ENCODE measurements at regions not wholly inside any gene's neighbourhood (a gene's known extent, or its start where the extent isn't known, plus 50 kb on each side); places are given as distances from the start of the nearest gene placed in this dataset.

DNA sequence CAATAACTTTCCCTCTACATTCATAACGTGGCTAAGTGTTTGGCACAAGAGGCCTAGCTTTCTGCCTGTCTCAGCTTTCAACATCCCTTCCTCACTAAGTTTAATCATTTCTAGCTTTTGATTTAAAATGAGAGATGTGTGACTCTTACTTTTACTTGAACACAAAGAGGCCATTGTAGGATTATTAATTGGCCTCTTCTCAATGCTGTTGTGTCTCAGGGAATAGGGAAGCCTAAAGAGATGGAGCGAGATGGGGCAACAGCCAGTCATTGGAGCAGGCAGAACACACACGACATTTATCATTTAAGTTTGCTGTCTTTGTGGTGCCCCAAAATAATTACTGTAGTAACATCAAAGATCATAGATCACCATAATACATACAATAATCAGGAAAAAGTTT is 167.1 kb upstream of the TRIM24 start:
- TF ChIP-seq CTCF (IDR thresholded peaks at IDR 0.05; ENCODE audit: partially characterized antibody, unreplicated experiment) = no peak
- H3K4me1 Mint-ChIP-seq (ENCODE audit: low read depth, unreplicated experiment) = no peaks in the 10 kb centered on the region
- no peak overlapping the region for H3K27ac Mint-ChIP-seq (ENCODE audit: unreplicated experiment)
- no peaks in the 10 kb centered on the region for H3K27me3 Mint-ChIP-seq (ENCODE audit: unreplicated experiment)
- H3K36me3 Mint-ChIP-seq (ENCODE audit: unreplicated experiment) = peaks cover 14% of the 10 kb centered on the region
- DNase-seq = no peak
- H3K9me3 Mint-ChIP-seq (ENCODE audit: unreplicated experiment) = peaks cover 8% of the 10 kb centered on the region
- no peak overlapping the region for H3K4me3 Mint-ChIP-seq (ENCODE audit: unreplicated experiment)

DNA sequence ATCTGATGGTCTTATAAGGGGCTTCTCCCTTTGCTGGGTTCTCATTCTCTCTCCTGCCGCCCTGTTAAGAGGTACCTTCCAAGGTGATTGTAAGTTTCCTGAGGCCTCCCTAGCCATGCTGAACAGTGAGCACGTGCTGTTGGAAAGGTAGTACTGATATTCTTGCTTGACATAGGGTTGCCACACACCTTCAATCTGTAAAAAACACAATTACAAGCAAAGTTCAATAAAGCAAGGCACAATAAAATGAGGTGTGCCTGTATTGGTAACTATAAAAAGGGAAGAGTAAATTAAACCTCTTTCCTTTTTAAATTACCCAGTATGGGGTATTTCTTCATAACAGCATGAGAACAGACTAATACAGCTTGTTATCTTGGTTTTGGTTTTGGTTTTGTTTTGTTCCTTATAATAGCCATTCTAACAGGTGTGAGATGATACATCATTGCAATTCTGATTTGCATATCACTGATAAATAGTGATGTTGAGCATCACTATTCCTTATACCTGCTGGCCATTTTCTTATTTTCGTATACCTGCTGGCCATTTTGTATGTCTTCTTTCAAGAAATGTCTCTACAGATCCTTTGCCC is 164.9 kb upstream of the TRIM24 start:
- Mint-ChIP-seq H3K9me3 (ENCODE audit: unreplicated experiment) (peaks cover 4% of the 10 kb centered on the region), H3K36me3 (ENCODE audit: unreplicated experiment) (peaks cover 6% of the 10 kb centered on the region), H3K4me3 (ENCODE audit: unreplicated experiment) (no peak overlapping the region), H3K27me3 (ENCODE audit: unreplicated experiment) (no peaks in the 10 kb centered on the region), H3K4me1 (ENCODE audit: low read depth, unreplicated experiment) (no peaks in the 10 kb centered on the region), H3K27ac (ENCODE audit: unreplicated experiment) (no peak overlapping the region)
- DNase-seq = no peak
- no peak for TF ChIP-seq CTCF (IDR thresholded peaks at IDR 0.05; ENCODE audit: partially characterized antibody, unreplicated experiment)

DNA sequence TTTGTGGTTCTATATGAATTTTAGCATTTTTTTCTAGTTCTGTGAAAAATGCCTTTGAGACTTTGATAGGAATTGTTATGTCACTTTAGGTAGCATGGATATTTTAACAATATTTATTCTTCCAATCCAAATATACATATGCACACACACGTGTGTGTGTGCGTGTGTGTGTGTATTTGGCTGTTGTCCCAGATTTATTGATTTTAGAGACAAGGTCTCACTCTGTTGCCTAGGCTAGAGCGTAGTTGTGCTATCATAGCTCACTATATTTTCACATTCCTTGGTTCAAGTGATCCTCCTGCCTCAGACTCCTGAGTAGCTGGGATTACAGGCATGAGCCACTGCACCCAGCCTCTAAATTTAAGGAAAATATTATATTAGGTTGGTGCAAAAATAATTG is 162.5 kb upstream of the TRIM24 start:
- H3K36me3 Mint-ChIP-seq (ENCODE audit: unreplicated experiment) = no peaks in the 10 kb centered on the region
- no peak for DNase-seq
- H3K27me3 Mint-ChIP-seq (ENCODE audit: unreplicated experiment) = no peaks in the 10 kb centered on the region
- H3K4me1 Mint-ChIP-seq (ENCODE audit: low read depth, unreplicated experiment) = no peaks in the 10 kb centered on the region
- no peak overlapping the region for H3K4me3 Mint-ChIP-seq (ENCODE audit: unreplicated experiment)
- no peak for TF ChIP-seq CTCF (IDR thresholded peaks at IDR 0.05; ENCODE audit: partially characterized antibody, unreplicated experiment)
- H3K9me3 Mint-ChIP-seq (ENCODE audit: unreplicated experiment) = peaks cover 2% of the 10 kb centered on the region
- no peak overlapping the region for H3K27ac Mint-ChIP-seq (ENCODE audit: unreplicated experiment)

DNA sequence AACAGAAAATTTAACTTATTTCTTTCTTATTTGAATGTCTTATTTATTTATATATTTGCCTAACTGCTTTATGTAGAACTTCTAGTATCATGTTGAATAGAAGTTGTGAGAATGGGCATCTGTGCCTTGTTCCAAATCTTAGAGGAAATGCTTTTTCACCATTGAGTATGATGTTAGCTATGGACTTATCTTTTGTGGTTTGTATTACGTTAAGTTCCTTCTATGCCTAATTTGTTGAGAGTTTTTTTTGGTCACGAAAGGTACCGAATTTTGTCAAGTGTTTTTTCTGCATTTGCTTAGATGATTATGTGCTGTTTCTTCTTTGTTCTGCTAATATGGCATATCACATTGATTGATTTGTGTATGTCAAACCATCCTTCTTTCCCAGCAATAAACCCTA is 161.0 kb upstream of the TRIM24 start:
- Mint-ChIP-seq H3K27me3 (ENCODE audit: unreplicated experiment) (no peaks in the 10 kb centered on the region), H3K4me1 (ENCODE audit: low read depth, unreplicated experiment) (no peaks in the 10 kb centered on the region)

More for the DNA sequence above, 161.0 kb upstream of the TRIM24 start:
- no peak overlapping the region for H3K27ac Mint-ChIP-seq (ENCODE audit: unreplicated experiment)
- TF ChIP-seq CTCF (IDR thresholded peaks at IDR 0.05; ENCODE audit: partially characterized antibody, unreplicated experiment) = no peak
- no peak for DNase-seq
- no peaks in the 10 kb centered on the region for H3K36me3 Mint-ChIP-seq (ENCODE audit: unreplicated experiment)
- no peak overlapping the region for H3K4me3 Mint-ChIP-seq (ENCODE audit: unreplicated experiment)
- H3K9me3 Mint-ChIP-seq (ENCODE audit: unreplicated experiment) = peaks cover 2% of the 10 kb centered on the region
